ENCODE measurements at regions not wholly inside any gene's neighbourhood (a gene's known extent, or its start where the extent isn't known, plus 50 kb on each side); places are given as distances from the start of the nearest gene placed in this dataset.

- Mint-ChIP-seq H3K27ac (no peak overlapping the region), H3K4me1 (no peaks in the 10 kb centered on the region), H3K9me3 (no peaks in the 10 kb centered on the region), H3K27me3 (peaks cover 12% of the 10 kb centered on the region), H3K4me3 (no peak overlapping the region), H3K36me3 (ENCODE audit: low read depth) (no peaks in the 10 kb centered on the region)
- TF ChIP-seq CTCF (IDR thresholded peaks at IDR 0.05): no peak
- DNase-seq (no peak), ATAC-seq (ENCODE audit: low read depth) (no peak)
- ChIA-PET POLR2A (no interaction called here), CTCF (no interaction called here)
- intact Hi-C loops (cut with micrococcal nuclease): no loop called here
Measured at GRCh38 chr10:4748491-4749270, 77.3 kb upstream of the AKR1E2 start.

GRCh38 chr10:4742217-4742616, 83.8 kb upstream of the AKR1E2 start:
- ATAC-seq (ENCODE audit: low read depth) (no peak), DNase-seq (no peak)
- no peak for TF ChIP-seq CTCF (IDR thresholded peaks at IDR 0.05)
- Mint-ChIP-seq H3K4me1 (no peaks in the 10 kb centered on the region), H3K36me3 (ENCODE audit: low read depth) (no peaks in the 10 kb centered on the region), H3K9me3 (no peaks in the 10 kb centered on the region), H3K27me3 (peaks cover 5% of the 10 kb centered on the region), H3K27ac (no peak overlapping the region), H3K4me3 (no peak overlapping the region)
- intact Hi-C loops (cut with micrococcal nuclease): no loop called here
- ChIA-PET POLR2A (no interaction called here), CTCF (no interaction called here)

GRCh38 chr10:4740471-4740870, 85.5 kb upstream of the AKR1E2 start:
- Mint-ChIP-seq H3K4me1 (no peaks in the 10 kb centered on the region), H3K36me3 (ENCODE audit: low read depth) (no peaks in the 10 kb centered on the region), H3K4me3 (no peak overlapping the region), H3K27me3 (peaks cover 8% of the 10 kb centered on the region), H3K9me3 (no peaks in the 10 kb centered on the region), H3K27ac (no peak overlapping the region)
- intact Hi-C loops (cut with micrococcal nuclease): no loop called here
- ChIA-PET CTCF (no interaction called here), POLR2A (no interaction called here)
- DNase-seq (no peak), ATAC-seq (ENCODE audit: low read depth) (no peak)
- TF ChIP-seq CTCF (IDR thresholded peaks at IDR 0.05): no peak

- Mint-ChIP-seq H3K27me3 (peaks cover 6% of the 10 kb centered on the region), H3K4me3 (no peak overlapping the region), H3K4me1 (no peaks in the 10 kb centered on the region), H3K36me3 (ENCODE audit: low read depth) (no peaks in the 10 kb centered on the region), H3K9me3 (no peaks in the 10 kb centered on the region), H3K27ac (no peak overlapping the region)
- TF ChIP-seq CTCF (IDR thresholded peaks at IDR 0.05): no peak
- intact Hi-C loops (cut with micrococcal nuclease): no loop called here
- CTCF ChIA-PET: no interaction called here
- ATAC-seq (ENCODE audit: low read depth) (no peak), DNase-seq (no peak)
- POLR2A ChIA-PET: no interaction called here
Measured at GRCh38 chr10:4736608-4737007, 89.4 kb upstream of the AKR1E2 start.

- intact Hi-C loops (cut with micrococcal nuclease): no loop called here
- no peaks in the 10 kb centered on the region for H3K36me3 Mint-ChIP-seq (ENCODE audit: low read depth)
- H3K4me1 Mint-ChIP-seq: no peaks in the 10 kb centered on the region
- H3K9me3 Mint-ChIP-seq: no peaks in the 10 kb centered on the region
- no peak overlapping the region for H3K27ac Mint-ChIP-seq
- no peak for TF ChIP-seq CTCF (IDR thresholded peaks at IDR 0.05)
- ATAC-seq (ENCODE audit: low read depth): no peak
- ChIA-PET POLR2A (no interaction called here), CTCF (no interaction called here)
- H3K4me3 Mint-ChIP-seq: no peak overlapping the region
- peaks cover 6% of the 10 kb centered on the region for H3K27me3 Mint-ChIP-seq
- DNase-seq: no peak
Measured at GRCh38 chr10:4736183-4736582, 89.8 kb upstream of the AKR1E2 start.
